ENCODE measurements at regions not wholly inside any gene's neighbourhood (a gene's known extent, or its start where the extent isn't known, plus 50 kb on each side); places are given as distances from the start of the nearest gene placed in this dataset.

DNA sequence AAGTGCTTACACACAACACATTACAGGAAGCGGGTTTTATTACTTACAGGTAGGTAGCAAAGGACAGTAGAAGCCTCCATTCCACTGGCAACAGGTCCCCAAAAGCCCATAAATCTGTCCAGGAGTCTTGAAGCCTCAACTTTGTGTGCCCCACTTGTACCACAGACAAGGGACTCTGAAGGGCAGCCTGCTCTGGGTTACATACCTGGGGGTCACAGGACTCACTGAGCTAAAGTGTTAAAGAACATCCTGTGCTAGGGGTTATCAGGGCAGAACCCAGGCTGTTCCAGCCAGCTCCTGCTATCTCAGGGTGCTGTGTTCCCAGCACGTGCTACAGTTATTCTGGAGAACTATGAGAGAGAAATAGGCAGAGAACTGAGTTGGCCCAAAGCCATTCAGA lies 230.9 kb upstream of the SLC10A2 start:
- DNase-seq = no peak

DNA sequence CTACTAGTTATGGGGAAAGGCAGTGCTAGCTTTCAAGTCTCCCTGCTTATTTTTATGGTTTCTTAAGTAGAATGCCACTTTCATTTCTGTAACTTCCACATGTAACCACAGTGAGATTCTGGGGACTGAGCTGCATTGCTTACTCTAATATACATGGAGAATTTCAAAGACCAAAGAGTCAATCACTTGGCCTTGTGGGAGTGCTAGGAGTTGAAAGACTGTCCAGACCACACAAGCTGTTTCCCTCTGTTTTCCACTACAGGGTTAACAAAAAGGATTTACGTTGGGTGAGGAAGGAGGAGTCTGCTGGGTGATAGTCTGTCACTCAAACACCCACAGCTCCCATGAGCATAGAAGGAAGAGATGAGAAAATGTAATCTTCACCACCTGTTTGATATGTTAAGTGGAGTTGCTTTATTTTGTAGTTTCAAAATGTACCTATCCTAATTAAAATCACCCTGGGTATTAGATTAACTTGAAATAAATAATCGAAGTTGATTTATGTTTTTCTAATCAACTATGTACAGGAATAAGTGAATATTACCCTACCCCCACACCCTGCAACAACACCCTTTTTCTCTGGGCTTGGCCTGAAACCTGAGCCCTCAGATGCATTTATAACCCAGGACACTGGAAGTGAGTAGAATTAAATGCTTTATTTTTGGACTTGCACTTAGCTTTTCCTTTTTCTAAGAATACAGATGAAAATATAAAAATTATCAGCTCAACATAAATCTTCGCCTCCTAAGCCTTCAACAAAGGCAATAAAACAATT lies 225.8 kb upstream of the SLC10A2 start:
- DNase-seq = no peak

DNA sequence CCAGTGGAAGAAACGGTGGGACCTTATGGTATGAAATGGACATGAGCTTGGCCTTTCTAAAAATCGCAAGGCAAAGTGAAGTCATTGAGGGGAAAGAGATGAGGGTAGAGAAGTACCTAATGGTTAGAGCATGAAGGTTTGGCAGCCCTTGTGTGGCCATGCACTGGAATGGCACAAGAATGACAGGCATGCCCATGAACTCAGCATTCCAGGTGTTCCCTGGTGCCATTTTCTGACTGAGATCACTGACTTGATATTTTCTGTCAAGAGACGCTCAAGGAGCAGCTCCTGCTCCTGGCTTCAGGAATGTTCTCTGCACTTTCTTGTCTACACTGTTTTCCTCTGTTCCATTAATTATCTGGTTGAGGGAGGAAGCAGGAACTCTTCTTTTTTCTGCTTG lies 225.0 kb upstream of the SLC10A2 start:
- DNase-seq = no peak

DNA sequence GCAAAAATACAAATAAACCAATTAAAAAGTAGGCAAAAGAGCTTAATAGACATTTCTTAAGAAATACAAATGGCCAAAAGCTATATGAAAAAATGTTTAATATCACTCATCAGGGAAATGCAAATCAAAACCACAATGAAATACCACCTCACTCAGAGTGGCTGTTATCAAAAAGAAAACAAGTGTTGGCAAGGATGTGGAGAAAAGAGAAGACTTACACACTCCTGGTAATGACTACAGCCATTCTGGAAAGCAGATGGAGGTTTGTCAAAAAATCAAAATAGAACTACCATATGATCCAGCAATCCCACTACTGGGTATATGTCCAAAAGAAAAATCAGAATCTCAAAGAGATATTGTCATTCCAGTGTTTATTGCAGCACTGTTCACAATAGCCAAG lies 223.5 kb upstream of the SLC10A2 start:
- no peak for DNase-seq

DNA sequence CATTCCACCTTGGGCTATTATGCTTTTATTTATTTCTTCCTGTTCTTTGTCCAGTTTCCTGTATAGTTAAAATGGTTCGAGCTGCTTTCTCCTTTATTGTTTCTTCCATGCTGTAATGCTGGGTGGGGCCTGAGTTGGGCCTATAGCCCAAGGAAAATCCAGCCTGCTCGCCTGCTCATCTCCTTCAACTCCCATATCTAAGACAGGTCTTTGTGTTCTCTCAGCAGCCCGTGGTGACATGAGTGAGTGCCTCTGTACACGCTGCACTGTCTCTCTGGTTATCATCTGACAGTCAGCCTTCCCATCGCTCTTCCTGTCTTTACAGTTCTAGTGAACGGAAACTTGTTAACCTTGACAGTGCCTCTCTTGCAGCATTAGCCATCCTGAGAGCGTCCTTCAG lies 221.9 kb upstream of the SLC10A2 start:
- DNase-seq = no peak

DNA sequence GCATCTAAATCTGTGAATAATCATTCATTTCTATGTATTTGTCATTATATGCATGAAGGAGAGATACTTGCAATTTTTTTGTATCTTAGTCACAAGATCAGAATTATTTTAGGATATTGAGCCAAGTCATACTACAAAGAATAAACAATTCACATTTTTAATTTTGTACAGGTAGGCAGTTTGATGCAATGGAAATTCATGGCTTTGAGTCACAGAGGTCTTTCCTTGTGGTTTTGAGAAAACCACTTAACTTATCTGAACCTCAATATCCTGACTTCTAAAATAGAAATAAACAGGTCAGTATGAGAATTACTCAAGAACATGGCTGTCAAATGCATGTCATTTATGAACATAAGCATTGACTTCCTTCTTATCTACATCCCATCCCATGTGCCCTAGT lies 221.4 kb upstream of the SLC10A2 start:
- DNase-seq = no peak

DNA sequence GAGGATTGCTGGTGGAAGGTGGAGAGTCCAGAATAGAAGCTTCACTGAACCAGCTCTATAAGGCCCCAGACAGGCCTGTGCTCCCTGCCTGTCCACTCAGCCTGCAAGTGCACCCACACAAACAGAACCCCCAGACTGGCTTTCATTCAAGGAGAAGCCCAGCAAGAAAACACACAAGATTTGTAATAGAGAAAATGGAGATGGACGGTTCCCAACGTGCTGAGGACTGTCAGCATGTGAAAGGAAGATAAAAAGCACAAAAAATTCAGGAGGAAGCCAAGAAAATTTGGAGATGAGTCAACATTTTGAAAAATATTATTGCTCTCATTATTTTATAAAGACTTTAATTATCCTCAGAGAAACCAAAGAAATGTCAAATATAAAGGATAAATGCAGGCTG lies 218.2 kb upstream of the SLC10A2 start:
- no peak for DNase-seq

DNA sequence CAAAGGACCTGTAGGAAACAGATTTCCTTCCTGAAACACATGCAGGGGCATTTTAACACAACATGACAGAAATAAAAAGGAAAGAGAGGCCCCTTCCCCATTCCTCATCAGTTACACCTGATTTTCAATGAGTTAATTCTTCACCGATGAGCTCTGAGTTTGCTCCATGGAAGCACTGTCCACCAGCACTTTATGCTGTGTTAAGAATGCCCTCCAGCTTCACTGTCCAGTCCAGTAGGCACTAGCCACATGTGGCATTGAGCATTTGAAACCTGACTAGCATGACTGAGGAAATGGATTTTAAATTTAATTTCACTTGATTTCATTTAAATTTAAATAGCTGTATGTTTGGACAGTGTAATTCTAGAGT lies 217.2 kb upstream of the SLC10A2 start:
- no peak for DNase-seq

DNA sequence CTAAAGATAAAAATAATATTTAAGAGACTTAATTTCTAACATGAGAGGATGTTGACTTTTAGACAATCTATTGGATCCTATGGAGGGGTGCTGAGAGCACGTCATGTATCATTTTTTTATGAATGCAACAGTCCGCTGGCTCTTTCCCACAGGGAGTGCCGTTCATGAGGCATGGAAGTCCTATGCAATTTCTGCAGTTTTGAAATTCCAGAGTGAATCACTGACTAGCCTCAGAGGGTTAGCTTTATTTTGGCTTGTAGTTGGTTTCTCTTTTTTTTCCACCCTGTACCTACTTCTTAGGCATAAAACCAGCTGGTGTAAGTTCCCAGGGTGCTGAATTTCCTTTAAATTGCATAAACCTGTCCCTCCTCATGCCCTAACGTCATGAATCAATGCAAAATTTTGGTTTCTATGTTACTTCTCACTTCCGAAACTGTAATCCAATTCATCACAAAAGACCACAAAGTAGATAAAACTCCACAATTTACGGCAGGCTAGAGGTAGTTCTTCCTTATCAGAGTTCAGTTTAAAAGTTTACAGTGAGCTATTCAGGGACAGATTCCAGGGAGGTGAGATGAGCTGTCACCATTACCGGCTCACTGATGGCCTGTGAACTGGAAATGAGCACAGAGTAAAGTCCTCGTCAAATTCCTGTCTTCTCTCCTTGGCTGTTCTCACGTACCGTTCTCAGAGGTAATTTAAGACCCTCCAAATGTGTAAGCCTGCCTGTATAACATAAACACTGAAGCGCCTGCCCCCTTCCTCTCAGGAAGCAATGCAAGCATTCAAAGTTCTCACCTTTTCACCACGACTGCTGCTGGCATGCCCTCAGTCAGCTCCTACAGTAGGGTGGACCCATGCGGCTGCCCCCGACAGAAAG lies 216.6 kb upstream of the SLC10A2 start:
- no peak for DNase-seq

DNA sequence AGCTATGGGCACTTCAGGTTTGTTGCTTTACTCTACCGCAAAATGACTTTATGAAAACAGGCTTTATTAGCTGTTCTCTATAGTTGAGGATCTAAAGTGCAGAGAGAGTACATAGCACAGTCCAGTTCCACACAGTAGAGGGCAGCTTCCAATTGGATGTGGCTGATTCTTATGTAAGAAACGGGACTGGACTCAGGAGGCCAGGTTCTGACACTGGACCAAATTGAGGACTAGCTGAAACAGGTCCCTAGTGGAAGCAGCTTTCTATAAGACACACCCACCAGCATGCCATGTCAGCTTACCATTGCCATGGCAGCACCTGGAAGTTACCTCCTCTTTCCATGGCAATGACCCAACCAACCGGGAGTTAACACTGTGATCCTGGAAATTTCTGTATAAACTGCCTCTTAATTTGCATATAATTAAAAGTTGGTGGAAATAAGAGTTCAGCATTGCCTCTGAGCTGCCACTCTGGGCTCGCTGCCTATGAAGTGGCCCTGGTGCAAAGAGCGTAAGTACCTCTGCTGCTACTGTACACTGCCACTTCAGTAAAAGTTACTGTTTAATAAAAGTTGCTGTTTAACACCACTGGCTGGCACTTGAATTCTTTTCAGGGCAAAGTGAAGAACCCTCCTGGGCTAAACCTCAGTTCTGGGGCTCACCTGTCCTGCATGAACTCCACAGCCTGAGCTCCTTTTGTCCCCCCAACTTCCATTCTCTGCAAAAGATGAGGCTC lies 211.9 kb upstream of the SLC10A2 start:
- DNase-seq = no peak

DNA sequence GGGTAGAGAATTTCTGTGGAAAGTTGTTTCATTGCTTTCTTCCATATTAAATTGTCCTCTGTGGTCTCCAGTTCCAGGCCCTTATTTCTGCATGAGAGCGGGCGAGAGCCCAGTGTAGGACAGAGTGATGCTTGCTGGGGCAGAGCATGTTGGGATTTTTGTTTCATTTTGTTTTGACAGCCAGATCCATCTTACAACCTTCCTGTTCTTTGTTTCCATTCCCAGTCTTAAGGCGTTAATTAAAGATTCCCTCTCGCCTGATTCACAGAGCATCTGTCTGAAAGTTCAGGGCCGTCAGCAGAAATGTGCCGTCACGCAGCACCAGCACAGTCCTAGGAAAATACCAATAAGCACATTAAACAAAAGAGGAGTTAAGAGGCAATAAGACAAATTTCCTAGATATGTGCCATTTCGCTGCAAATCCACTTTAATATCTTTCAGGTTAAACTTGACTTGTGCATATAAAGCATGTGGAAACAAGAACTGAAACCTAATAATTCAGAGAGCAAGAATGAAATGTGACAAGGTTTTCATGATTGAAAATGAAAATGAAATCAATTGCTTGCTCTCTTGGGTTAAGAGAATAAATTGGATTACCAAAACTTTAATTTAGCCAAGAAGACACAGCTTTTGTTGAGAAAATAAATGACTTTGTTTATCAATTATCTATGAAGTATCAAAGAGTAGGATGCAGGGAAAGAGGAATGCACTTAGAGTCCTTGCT lies 210.7 kb upstream of the SLC10A2 start:
- no peak for DNase-seq

DNA sequence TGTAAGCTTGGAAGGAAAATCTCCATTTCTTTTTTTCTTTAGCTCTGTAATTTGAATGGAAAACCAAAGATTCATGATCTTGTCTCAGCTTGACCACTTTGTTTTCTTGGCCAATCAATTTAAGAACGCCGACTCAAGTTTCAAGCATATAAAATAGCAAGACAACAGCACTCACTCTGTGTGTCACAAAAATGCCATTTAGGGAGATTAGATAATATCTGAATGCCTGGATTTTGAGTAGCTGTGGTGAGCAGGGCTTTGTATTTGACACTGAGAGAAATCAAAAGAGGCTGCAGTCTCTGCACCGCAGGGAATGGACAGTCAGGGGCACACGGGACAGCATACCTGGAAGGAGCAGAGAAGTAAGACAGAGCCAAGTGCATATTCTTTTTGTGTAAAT lies 209.5 kb upstream of the SLC10A2 start:
- DNase-seq = no peak

DNA sequence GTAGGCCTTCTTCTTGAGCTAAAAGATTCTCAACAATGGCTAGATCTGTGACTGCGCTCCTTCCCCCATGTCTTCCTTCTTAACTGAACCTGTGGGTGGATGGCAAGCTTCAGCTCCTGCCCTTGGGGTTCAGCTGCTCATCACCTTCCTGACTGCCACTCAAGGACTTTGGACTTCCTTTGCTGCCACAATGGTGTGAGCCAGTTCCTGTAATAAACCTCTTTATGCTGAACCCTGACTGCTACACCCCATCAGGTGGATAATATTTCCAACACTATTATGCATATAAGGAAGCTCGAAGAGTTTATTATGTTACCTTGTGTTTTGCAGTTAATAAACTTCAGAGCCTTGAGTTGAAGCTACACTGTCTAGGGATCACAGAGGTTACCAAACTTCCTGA lies 208.9 kb upstream of the SLC10A2 start:
- no peak for DNase-seq

DNA sequence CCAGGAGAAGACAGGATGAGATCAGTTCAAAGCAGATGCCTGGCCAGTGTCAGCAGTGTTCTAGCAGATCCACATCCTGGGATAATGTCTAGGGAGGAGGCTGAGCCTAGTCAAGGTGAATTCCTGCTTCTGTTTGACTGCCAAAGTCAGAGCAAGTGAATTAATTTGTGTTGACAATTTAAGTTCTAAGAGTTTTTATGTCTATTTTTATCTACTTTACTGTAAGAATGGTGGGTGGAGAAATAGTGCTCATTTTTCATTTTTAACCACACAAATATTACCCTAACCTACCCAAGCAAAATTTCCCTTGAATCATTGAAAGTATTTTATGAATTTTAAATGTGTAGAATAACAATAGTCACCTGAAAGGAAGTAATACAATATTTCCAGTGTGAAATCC lies 207.6 kb upstream of the SLC10A2 start:
- no peak for DNase-seq

DNA sequence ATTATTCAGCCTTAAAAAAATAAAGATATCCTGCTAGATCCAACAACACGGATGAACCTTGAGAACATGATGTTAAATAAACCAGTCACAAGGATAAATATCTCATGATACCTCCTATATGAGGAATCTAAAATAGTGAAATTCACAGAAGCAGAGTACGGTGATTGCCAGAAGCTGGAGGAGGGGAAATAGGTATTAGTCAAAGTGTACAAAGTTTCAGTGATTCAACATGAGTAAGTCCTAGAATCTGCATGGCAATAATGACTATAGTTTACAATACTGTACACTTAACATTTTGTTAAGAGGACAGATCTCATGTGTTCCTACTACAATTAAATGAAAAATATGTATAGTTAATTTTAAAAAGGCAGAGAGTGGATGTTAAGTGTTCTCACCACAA lies 206.6 kb upstream of the SLC10A2 start:
- DNase-seq = no peak

DNA sequence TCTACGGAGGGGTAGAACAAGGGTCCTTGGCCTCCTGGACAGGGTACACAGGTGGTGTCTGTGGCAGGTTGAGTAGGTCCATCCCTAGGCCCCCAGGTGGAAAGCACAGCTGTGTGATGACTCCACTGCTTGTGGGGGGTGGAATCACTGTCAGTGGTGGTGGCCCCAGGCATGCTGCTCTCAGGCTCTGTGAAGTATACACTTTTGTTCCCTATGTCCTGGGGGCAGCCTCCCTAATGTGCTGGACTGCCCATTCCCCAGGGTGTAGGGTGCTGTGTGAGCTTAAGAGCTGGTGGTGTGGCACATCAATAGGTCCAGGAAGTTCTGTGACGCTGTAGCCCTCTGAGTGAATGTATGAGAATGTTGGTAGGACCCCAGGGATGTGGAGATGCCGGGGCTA lies 197.2 kb upstream of the SLC10A2 start:
- no peak for DNase-seq

DNA sequence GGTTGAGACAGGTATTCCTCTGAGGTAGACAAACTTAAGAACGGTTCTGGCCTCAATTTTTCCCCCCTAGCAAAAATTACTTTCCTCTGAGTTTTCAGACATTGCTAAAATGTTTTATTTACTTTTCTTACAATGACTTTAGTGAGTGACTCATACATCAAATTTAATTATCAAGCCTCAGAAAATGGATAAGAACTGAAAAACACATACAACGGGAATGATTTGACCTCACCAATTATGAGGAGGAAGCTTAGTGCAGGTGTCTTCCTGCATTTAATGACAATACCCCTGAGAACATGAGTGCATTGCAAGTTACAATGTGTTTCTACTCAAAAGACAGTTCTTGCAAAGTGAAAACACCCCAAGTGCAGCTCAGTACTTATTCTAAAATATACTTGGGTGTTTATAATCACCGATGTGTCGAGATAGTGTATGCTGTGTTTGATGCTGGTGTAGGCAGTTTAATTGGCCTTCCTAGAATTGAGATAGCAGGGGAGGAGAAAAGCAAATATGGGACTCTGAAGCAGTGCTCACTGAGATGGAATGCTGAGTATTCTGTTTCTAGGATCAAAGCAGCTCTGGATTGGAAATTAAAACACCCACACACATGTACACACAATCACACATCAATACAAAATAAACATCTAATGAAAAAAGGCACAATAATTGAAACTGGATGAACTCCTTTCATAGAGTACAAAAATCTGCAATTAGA lies 189.5 kb upstream of the SLC10A2 start:
- DNase-seq = no peak

DNA sequence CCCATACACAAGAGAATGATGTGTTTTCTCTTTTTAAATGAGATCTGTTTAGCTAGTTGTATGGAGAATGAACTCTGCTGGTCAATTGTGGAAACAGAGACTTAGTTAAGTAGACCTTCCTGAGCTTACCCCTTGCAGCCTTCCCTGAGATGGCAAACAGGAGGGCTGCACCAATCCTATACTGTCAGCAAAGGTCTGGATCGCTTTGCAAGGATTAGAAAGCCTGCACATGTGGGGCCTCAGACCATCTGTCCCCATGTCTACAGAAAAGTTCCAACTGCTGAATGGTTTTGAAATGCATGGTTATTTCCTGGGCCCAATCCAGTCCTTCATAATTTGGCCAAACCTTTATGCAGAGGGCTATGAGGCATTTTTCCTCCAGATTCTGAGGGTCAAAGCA lies 183.9 kb upstream of the SLC10A2 start:
- no peak for DNase-seq

DNA sequence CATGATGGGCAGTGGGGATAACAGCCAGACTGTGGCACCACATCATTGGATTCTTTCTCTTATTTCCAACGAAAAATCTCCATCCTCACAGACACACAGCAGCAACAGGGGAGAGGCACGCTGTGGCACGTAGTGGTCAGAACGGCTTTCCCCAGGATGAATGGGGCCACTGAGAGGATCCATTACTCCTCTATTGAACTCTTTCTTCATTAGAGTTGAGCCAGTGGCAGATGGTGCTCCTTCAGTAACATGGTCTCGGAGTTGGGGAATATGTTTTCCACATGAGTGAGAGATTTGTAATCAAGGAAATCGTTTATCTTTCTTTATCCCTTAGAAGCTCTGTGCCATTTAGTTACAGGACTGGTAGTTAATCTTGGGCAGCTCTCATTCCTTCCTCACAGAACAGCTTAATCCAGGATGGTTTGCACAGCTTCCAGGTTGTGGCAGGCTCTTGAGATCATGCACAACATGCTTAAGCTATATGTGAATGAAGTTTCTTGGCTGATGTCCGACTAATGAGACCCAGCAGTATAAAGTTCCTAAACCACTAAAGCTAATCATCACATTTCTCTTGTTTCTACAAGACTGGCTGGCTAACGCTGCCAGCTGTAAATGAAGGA lies 180.5 kb upstream of the SLC10A2 start:
- no peak for DNase-seq

DNA sequence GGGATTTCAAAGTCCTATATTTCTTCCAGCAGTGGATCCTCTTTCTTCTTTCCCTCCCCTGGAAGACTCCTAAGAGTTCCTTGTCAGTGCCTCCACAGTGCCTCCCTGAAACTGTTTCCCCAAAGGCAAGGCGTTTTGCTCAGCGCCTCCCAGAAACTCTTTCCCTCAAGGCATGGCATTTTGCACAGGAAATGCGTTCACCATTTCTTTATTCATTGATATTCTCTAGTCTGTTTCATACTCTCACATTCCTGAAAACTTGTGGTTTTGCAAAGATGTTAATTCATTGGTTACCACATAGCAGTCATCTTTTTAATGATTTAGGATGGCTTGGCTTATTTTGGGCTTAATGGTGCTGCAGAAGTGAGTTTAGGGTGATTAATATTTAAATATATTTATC lies 177.3 kb upstream of the SLC10A2 start:
- DNase-seq = no peak

DNA sequence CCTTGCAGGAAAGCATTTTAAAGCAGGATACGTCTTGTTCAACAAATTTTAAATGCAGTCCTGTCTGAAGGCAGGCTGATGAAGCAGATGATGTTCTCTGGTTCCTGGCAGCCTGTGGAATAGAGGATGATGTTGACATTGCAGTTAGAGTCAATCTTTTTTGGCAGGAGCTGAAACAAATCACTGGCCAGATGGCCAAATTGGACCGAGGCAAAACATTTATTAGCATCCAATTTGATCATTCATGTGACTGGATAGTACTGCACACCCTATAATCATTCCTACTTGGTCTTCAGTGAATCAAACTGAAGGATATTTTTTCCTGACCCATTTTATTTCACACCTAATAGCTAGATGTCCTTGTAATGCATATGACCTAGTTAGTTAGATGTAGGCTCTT lies 172.2 kb upstream of the SLC10A2 start:
- no peak for DNase-seq

DNA sequence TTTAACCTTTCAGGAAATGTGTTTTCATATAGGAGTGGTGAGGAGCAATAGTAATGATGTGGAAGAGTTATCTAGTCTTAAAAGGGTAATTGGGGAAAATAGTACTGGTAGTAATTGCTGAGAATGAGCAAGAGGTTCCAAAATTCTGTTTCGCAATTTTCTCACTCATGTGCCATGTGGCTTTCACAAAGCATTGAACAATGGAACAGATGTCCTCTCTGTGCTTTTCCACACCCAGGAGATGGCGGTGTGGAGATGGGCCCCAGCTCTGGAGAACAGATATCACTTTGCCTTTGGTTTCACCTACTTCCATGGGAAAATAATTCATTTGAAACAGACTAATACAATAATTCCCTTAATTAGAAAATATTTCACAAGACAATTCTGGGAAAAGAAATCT lies 170.0 kb upstream of the SLC10A2 start:
- DNase-seq = no peak
